A172 (cell line): ENCODE measurements at regions not wholly inside any gene's neighbourhood (a gene's known extent, or its start where the extent isn't known, plus 50 kb on each side); places are given as distances from the start of the nearest gene placed in this dataset.
"Not testable (repeated sequence)": the region's sequence is repeated elsewhere in the genome, so short reads cannot be mapped to it uniquely, and the experiment has no call there.

Source experiments
- DNase-seq: peaks from one replicate; pipeline ENCODE4 v3.0.0-alpha.2; 2015; ENCODE audit warnings: low spot score

DNA sequence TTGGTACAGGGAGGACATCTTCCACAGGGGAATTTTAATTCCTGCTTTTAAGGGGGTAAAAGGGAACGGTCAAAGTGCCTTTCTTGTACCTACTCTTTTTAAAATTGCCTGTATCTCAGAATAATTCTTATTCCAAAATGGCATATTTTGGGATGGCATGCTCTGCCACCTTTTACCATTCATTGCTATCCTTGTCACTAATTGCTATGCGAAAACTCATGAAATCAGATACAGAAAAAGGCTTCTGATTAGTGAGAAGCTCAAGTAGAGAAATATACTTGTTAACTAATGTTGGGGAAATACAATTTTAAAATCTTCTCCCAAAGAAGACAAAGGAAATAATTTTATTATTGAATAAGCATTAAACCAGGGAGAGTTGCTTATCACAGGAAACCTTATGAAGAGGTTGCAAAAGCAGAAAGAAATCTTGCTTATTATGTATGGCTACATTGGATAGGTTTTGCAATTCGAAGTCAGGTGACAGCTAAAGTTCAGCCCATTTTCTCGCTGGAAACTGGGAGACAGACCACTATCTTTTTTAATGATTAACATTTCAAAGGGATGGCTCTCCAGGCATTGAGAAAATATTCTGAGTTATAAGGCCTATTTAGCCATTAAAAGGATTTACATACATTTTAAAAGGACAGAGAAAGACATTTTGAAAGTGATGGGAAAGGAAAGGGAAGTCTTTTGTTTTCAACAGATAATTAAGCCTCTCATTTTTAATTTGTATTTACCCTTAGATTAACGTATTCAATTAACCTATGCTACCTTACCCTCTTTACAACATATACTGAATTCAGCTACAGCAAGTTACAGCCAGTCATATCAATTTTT is 110.3 kb upstream of the PRSS16 start:
- DNase-seq, result no peak

GRCh38 chr6:27138406-27138805 is 109.1 kb upstream of the PRSS16 start:
- DNase-seq, result no peak

DNA sequence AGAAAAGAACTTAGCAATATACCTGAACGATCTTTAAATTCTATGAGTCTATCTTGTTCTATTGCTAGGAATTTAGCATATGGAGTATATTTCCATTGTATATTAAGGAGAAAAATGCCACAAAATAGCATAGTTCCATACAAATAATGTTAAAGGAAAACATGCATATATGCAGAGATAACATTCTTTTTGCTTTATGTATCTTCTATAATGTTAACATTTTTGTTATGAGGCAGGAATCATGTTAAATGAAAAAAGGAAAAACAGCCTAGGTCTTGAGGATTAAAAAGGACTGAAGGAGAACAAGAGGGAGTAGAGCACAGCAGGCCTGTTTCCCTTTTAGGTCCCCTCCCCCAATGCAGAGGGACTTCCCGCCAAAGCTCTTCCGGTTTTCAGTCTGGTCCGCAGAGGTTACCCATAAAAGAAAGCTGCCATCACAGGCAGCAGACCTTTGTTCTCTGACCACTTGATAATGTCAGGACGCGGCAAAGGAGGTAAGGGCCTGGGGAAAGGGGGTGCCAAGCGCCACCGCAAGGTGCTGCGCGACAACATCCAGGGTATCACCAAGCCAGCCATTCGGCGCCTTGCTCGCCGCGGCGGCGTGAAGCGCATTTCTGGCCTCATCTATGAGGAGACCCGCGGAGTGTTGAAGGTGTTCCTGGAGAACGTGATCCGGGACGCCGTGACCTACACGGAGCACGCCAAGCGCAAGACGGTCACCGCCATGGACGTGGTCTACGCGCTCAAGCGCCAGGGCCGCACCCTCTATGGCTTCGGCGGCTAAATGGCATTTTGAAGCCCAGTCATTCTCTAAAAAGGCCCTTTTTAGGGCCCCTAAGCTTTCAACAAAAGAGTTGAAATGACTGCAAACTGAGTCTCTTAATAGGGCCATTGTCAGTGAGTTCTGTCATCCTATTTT is 108.4 kb upstream of the PRSS16 start:
- no peak for DNase-seq

DNA sequence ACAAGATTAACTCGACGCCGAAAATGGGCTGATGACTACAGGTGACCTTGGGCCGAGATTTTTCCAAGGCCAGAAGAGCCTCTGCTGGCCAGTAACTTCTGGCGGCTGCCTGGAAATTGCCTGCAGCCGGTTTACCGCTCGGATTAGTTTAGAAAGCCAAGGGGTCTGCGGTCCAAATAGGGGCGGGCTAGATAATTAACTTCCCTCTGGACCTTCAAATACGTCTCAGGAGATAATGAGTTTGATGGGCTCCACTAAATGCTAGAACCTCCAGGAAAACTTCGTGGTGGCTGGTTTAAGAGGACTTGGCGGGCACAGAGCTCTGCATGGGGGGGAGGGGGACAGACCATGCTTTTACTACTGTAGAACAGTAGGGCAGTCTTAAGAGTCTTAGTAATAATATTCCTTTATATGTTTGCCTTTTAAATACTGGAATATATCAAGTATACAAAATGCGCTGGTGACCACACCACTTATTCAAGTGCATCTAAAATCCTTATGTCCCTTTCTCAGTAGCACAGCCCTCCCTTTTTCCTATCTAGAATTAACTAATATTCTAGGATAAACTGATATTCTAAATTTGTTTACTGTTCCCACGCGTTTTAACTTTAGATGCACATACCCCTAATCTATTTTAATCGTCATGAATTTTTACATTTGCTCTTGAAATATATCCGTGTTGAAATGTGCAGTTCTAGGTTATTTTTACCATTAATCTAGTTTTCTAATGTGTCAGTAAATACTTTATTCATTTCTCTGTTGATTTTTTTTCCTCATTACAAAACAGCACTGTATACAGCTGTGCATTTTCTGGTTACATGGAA is 107.5 kb upstream of the PRSS16 start:
- no peak for DNase-seq

GRCh38 chr6:27140999-27141528 is 106.4 kb upstream of the PRSS16 start:
- no peak for DNase-seq

DNA sequence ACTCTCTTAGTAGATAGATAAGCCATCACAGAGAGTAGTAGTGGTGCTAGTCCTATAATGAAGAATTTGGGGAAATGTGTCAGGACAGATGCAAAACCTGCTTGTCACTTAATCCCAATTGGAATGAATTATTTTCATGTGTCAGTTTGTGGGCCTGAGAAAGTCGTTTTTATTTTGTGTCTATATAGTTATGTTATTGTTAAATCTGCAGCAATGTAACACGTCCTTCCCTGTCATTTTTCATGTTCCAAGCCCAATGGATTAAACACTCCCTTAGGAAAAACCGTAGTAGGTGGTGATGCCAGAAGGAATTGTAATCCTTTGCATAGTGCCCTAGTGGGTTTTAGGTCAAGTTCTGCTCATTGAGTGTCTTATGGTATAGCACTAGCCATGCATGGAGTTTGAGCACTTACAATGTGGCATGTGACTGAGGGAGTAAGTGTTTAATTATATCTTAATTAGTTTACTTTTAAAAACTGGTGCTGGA is 105.9 kb upstream of the PRSS16 start:
- no peak for DNase-seq

GRCh38 chr6:27143020-27143388 is 104.5 kb upstream of the PRSS16 start:
- DNase-seq, result not testable (repeated sequence)

- DNase-seq, result no peak
Measured at GRCh38 chr6:27143474-27144026, 104.0 kb upstream of the PRSS16 start.

GRCh38 chr6:27144740-27145079 is 102.8 kb upstream of the PRSS16 start:
- DNase-seq, result no peak

DNA sequence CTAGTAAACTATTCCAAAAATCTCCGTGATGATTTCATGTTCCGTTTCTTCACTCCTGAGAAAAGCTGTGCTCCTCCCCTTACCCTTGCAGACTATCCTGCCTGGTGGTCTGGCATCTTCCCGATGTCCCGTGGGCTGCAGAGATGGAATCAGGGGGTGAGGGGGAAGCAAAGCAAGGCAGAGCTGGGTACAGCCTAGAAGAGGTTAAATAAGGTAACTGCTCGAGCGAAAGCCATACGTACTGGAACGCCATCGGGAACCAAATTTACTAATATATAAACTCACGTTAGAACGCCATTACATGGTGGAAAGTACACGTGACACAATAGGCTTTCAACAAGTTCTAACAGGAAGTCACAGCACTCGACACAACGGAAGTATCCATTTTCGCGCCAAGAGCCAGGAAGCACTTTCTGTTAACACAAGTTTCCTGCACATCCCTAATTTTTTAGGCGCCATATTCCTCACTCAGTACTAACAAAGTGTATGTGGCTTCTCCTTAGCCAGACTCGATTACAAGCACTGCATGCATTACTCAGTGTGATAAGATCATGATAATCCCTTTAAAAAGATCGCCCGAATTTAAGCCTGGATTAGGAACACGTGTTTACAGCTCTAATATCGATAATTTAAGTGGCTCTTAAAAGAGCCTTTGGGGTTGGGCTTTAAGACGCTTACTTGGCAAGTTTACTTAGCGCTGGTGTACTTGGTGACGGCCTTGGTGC is 101.6 kb upstream of the PRSS16 start:
- DNase-seq, result peak; percentile 88

GRCh38 chr6:27146456-27146705 is 101.1 kb upstream of the PRSS16 start:
- not testable (repeated sequence) for DNase-seq

DNA sequence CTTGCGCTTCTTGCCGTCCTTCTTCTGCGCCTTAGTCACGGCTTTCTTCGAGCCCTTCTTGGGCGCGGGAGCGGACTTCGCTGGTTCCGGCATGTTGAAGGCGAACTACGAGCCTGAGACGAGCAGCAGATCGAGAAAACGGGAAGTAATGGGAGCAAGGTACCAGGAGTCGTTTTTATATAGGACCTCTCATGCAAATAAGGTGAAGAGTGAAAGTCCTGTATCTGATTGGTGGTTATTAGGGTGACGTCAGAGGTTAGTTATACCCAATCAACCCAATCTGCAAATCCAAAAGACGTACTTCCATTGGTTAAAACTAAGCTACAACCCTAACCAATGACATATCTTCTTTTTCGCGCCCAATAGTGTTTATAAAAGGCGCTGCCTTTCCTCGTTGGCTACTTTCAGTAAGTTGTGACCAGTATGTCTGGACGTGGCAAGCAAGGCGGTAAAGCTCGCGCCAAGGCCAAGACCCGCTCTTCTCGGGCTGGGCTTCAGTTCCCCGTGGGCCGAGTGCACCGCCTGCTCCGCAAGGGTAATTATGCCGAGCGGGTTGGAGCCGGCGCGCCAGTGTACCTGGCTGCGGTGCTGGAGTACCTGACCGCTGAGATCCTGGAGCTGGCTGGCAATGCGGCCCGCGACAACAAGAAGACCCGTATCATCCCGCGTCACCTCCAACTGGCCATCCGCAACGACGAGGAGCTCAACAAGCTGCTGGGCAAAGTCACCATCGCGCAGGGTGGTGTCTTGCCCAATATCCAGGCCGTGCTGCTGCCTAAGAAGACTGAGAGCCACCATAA is 100.6 kb upstream of the PRSS16 start:
- peak; percentile 100 for DNase-seq

DNA sequence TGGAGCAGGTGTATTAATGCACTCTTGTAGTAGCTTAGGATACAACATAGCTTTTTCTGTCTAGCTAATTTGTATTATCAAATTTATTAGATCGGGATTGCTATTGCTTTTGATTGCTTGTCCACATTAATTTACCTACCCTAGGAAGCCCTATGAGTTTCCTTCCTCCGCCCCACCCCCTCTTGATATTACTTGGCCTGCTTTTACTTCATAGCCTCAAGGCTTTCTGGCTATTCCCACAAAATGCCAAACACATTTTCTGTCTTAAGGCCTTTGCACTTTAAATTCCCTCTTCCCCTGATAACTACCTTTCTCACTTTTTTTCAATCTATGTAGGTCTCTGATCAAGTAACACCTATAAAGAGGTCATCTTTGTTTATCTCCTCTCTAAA is 99.1 kb upstream of the PRSS16 start:
- no peak for DNase-seq

- no peak for DNase-seq
Measured at GRCh38 chr6:27149150-27149549, 98.4 kb upstream of the PRSS16 start.

DNA sequence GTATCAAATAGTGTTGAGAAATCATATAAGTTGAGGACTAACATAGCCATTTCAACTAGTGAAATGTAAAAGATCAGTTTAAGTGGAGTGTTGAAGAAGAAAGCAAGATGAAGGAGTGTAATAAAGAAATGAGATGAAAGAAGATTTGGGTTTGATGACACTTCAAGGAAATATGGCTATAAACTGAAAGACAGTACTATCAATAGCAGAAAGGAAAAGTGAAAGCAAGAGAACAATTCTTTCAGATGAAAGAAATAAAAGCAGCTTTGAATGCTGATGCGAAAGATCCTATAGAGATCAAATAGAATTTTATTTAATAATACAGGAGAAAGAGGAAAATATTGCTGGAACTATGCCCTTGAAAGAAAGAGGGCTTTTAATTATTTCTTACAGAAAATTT is 92.8 kb upstream of the PRSS16 start:
- no peak for DNase-seq

- DNase-seq, result no peak
Measured at GRCh38 chr6:27156874-27157458, 90.5 kb upstream of the PRSS16 start.

GRCh38 chr6:27157459-27158315 is 89.8 kb upstream of the PRSS16 start:
- peak; percentile 88 for DNase-seq

DNA sequence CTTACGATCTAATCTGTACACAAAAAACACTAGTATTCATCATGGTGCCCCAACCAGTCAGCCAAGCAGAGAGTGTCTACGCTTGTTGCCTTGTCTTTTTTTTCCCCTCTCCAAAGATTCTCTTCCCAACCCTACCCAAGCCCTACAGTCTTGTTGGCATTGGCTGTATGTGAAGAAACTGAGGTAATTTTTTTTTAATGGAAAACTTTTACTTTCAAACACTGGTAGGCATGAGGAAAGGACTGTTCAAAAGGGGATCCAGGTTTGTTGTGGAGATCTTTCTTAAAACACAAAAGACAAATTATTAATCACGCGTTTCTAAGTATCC is 89.2 kb upstream of the PRSS16 start:
- DNase-seq, result no peak

- no peak for DNase-seq
Measured at GRCh38 chr6:27159725-27160124, 87.8 kb upstream of the PRSS16 start.
